ENCODE measurements at regions not wholly inside any gene's neighbourhood (a gene's known extent, or its start where the extent isn't known, plus 50 kb on each side); places are given as distances from the start of the nearest gene placed in this dataset.

DNA sequence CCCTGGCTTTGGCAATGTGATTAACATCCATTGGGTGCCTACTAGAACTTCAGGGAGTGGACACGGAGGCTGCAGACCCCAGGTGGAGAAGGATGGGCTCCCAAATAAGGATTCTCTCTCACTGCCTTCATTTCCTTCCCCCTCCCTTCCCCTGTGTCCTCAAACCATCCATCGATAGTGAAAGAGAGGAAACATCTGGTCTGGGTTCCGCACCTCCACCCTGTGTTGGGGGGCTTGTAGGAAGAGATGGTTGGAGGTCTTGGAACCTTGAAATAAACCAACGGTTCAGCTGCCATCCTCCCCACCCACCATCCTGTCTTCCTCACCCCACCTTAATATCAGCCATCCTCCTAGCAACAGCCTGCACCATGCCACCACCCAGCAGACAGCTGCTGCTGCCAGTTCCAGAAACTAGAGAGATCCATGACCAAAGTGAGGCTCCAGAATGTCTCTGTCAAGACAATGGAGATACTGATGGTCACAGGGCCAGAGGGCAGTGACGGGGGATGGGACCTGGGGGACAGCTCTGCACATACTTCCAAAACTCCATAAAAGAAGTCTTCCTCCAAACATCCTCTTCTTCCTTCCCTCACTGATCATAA is 153.1 kb upstream of the CCND2 start:
- Histone ChIP-seq H3K79me2 (ENCODE audit: insufficient read depth, low read depth) (0 out of 2 replicates have a peak, but pooled peaks cover 7% of the 10 kb centered on the region), H4K20me1 (ENCODE audit: insufficient read depth) (no peaks in the 10 kb centered on the region), H3K4me1 (ENCODE audit: low read depth, poor library complexity, severe bottlenecking) (peaks cover 63% of the 10 kb centered on the region), H3K4me3 (IDR thresholded peaks at IDR 0.05; ENCODE audit: insufficient read depth, low read depth, low read length) (no peak overlapping the region), H3K27ac (no peak overlapping the region), H3K27me3 (ENCODE audit: insufficient read depth, low read depth) (no peaks in the 10 kb centered on the region), H3K36me3 (ENCODE audit: insufficient read depth) (no peaks in the 10 kb centered on the region), H2AFZ (ENCODE audit: low read depth) (no peak overlapping the region), H3K4me2 (peak overlapping the region; percentile 6; the same call in 1 of the 2 replicates), H3K9ac (no peak overlapping the region)
- TF ChIP-seq, protein P1, sequence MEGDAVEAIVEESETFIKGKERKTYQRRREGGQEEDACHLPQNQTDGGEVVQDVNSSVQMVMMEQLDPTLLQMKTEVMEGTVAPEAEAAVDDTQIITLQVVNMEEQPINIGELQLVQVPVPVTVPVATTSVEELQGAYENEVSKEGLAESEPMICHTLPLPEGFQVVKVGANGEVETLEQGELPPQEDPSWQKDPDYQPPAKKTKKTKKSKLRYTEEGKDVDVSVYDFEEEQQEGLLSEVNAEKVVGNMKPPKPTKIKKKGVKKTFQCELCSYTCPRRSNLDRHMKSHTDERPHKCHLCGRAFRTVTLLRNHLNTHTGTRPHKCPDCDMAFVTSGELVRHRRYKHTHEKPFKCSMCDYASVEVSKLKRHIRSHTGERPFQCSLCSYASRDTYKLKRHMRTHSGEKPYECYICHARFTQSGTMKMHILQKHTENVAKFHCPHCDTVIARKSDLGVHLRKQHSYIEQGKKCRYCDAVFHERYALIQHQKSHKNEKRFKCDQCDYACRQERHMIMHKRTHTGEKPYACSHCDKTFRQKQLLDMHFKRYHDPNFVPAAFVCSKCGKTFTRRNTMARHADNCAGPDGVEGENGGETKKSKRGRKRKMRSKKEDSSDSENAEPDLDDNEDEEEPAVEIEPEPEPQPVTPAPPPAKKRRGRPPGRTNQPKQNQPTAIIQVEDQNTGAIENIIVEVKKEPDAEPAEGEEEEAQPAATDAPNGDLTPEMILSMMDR (conservative IDR thresholded peaks at IDR 0.05; ENCODE audit: low read depth, low read length), result no peak

DNA sequence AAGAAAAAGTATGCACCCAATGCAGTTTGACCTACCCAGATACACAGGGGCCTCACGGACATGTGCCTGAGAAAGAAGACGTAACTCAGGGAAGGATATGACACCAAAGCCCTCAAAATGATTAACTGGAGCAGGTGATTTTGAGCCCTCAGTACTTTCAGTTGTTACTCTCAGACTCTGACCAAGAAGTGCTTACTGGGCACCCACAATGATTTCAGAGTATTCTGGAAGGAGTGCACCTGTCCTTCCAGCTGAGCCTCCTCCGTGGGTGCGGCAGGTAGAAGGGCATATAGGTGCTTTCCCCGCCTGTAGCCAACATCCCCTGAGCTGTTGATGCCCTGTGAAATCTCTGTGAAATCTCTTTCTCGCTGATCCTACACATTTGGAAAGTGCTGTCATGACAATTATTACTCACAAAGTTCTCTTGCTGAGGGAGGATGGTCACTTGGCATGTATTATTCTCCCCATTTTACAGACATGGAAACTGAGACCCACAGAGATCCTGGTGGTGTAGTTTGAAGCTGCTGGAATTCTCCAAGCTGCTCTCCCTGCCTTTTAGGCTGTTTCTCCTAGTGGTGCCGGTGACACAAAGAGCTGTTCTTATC is 154.3 kb upstream of the CCND2 start:
- no peaks in the 10 kb centered on the region for H3K36me3 ChIP-seq (ENCODE audit: insufficient read depth)
- H3K4me2 ChIP-seq, result peak overlapping the region; percentile 93
- no peak overlapping the region for H2AFZ ChIP-seq (ENCODE audit: low read depth)
- 0 out of 2 replicates have a peak, but pooled peaks cover 7% of the 10 kb centered on the region for H3K79me2 ChIP-seq (ENCODE audit: insufficient read depth, low read depth)
- H3K4me3 ChIP-seq (IDR thresholded peaks at IDR 0.05; ENCODE audit: insufficient read depth, low read depth, low read length), result no peak overlapping the region
- no peaks in the 10 kb centered on the region for H3K27me3 ChIP-seq (ENCODE audit: insufficient read depth, low read depth)
- no peaks in the 10 kb centered on the region for H4K20me1 ChIP-seq (ENCODE audit: insufficient read depth)
- H3K9ac ChIP-seq, result peak overlapping the region; percentile 89
- TF ChIP-seq, protein P1 (conservative IDR thresholded peaks at IDR 0.05; ENCODE audit: low read depth, low read length), result no peak
- H3K4me1 ChIP-seq (ENCODE audit: low read depth, poor library complexity, severe bottlenecking), result peaks cover 74% of the 10 kb centered on the region
- H3K27ac ChIP-seq, result peak overlapping the region; percentile 98

DNA sequence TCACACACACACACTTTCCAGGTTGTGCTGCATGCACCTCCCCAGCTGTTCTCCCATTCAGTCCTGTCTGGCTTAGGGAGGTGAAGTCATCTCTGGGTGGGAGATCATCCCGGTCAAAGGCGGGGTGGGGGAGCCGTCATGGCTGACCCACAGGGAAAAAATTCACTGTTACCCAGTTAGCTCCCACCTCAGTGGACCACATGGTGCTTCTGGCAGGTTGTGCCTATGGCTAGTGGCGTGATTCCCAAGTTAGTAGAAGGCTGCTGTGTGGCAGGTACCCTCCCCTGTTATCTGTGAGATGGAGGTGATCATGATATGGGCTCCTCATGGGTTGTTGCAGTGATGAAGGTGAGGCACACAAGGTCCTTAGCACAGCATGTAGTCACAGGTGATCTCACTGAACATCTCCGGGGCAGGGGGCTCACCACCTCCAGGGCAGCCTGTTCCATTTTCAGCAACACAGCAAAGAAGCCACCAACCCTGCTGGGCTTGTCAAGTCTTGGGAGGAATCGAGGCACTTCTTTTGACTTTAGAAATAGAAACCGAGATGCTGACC is 154.9 kb upstream of the CCND2 start:
- no peak overlapping the region for H2AFZ ChIP-seq (ENCODE audit: low read depth)
- peak overlapping the region; percentile 89 for H3K9ac ChIP-seq
- no peaks in the 10 kb centered on the region for H4K20me1 ChIP-seq (ENCODE audit: insufficient read depth)
- TF ChIP-seq, protein P1 (conservative IDR thresholded peaks at IDR 0.05; ENCODE audit: low read depth, low read length), result no peak
- no peaks in the 10 kb centered on the region for H3K36me3 ChIP-seq (ENCODE audit: insufficient read depth)
- no peaks in the 10 kb centered on the region for H3K27me3 ChIP-seq (ENCODE audit: insufficient read depth, low read depth)
- H3K27ac ChIP-seq, result peak overlapping the region; percentile 98
- peak overlapping the region; percentile 93 for H3K4me2 ChIP-seq
- H3K79me2 ChIP-seq (ENCODE audit: insufficient read depth, low read depth), result 0 out of 2 replicates have a peak, but pooled peaks cover 7% of the 10 kb centered on the region
- H3K4me1 ChIP-seq (ENCODE audit: low read depth, poor library complexity, severe bottlenecking), result peaks cover 80% of the 10 kb centered on the region
- no peak overlapping the region for H3K4me3 ChIP-seq (IDR thresholded peaks at IDR 0.05; ENCODE audit: insufficient read depth, low read depth, low read length)

DNA sequence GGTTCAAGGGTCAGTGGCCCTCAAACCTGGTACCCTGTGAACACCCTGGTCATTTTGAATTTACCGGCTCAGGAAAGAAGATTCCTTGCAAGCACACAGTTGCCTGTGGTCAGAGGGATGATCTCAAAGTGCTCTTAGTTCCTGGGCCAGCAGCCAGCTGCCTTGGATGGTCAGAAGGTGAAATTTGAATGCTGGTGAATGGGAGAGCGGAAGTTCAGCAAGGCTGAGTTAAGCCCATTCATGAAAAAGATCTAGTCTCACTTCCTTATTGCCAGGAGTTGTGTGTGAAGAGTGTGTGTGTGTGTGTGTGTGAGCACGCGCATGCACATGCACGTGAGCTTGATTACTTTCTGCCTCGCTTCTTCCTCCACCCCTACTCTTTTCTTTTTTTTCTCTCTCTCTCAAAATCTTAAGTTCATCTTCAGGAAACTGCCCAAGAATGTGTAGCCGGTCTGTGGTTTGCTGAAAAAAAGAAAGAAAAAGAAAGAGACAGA is 155.5 kb upstream of the CCND2 start:
- no peaks in the 10 kb centered on the region for H3K36me3 ChIP-seq (ENCODE audit: insufficient read depth)
- H3K79me2 ChIP-seq (ENCODE audit: insufficient read depth, low read depth), result 0 out of 2 replicates have a peak, but pooled peaks cover 7% of the 10 kb centered on the region
- TF ChIP-seq, protein P1 (conservative IDR thresholded peaks at IDR 0.05; ENCODE audit: low read depth, low read length), result no peak
- peak overlapping the region; percentile 93 for H3K4me2 ChIP-seq
- H3K9ac ChIP-seq, result peak overlapping the region; percentile 89
- peak overlapping the region; percentile 98 for H3K27ac ChIP-seq
- no peaks in the 10 kb centered on the region for H4K20me1 ChIP-seq (ENCODE audit: insufficient read depth)
- no peak overlapping the region for H3K4me3 ChIP-seq (IDR thresholded peaks at IDR 0.05; ENCODE audit: insufficient read depth, low read depth, low read length)
- H2AFZ ChIP-seq (ENCODE audit: low read depth), result no peak overlapping the region
- H3K4me1 ChIP-seq (ENCODE audit: low read depth, poor library complexity, severe bottlenecking), result peaks cover 86% of the 10 kb centered on the region
- H3K27me3 ChIP-seq (ENCODE audit: insufficient read depth, low read depth), result no peaks in the 10 kb centered on the region

All from KMS-11 (cell line).